Body of pancreas (tissue), 4 donors: ENCODE measurements at regions not wholly inside any gene's neighbourhood (a gene's known extent, or its start where the extent isn't known, plus 50 kb on each side); places are given as distances from the start of the nearest gene placed in this dataset.

Source experiments
- POLR2A ChIP-seq, 3 donors: fragments of 450-650 bp; IDR thresholded peaks; one replicate each; pipeline ENCODE4 v1.6.1; 2016; ENCODE audit warnings: antibody characterized with exemption in 3 of 3, mild to moderate bottlenecking in 2 of 3
- TF ChIP-seq, protein P1 (sequence below), 7 experiments: fragments of 450-650 bp in 4 of 7; fragments of 200-600 bp in 3 of 7; sonication (generic) in 3 of 7; IDR thresholded peaks; one replicate each; pipeline ENCODE4 v1.5.1; 2016 to 2019; ENCODE audit warnings: antibody characterized with exemption in 7 of 7

- TF ChIP-seq, protein P1, sequence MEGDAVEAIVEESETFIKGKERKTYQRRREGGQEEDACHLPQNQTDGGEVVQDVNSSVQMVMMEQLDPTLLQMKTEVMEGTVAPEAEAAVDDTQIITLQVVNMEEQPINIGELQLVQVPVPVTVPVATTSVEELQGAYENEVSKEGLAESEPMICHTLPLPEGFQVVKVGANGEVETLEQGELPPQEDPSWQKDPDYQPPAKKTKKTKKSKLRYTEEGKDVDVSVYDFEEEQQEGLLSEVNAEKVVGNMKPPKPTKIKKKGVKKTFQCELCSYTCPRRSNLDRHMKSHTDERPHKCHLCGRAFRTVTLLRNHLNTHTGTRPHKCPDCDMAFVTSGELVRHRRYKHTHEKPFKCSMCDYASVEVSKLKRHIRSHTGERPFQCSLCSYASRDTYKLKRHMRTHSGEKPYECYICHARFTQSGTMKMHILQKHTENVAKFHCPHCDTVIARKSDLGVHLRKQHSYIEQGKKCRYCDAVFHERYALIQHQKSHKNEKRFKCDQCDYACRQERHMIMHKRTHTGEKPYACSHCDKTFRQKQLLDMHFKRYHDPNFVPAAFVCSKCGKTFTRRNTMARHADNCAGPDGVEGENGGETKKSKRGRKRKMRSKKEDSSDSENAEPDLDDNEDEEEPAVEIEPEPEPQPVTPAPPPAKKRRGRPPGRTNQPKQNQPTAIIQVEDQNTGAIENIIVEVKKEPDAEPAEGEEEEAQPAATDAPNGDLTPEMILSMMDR (IDR thresholded peaks at IDR 0.05) = no peak
- TF ChIP-seq POLR2A (IDR thresholded peaks at IDR 0.05) = no peak
These were observed 392.4 kb upstream of the TNRC6C start for GRCh38 chr17:77566151-77566550.
